ENCODE measurements at regions not wholly inside any gene's neighbourhood (a gene's known extent, or its start where the extent isn't known, plus 50 kb on each side); places are given as distances from the start of the nearest gene placed in this dataset.

GRCh38 chr21:28703861-28704260 is 288.8 kb downstream of the LTN1 start:
- Mint-ChIP-seq H3K9me3 (ENCODE audit: unreplicated experiment) (peaks cover 20% of the 10 kb centered on the region), H3K36me3 (ENCODE audit: insufficient read depth, unreplicated experiment) (no peaks in the 10 kb centered on the region), H3K27me3 (ENCODE audit: insufficient read depth, unreplicated experiment) (no peaks in the 10 kb centered on the region), H3K4me3 (ENCODE audit: unreplicated experiment) (no peak overlapping the region), H3K27ac (ENCODE audit: unreplicated experiment) (no peak overlapping the region), H3K4me1 (ENCODE audit: low read depth, unreplicated experiment) (no peaks in the 10 kb centered on the region)
- no peaks in the 10 kb centered on the region; the same call in 1 of the 2 replicates for H3K9me3 ChIP-seq
- intact Hi-C loops (cut with micrococcal nuclease; ENCODE audit: unreplicated experiment), result no loop called here
- CTCF ChIA-PET, result no interaction called here
- no peak for DNase-seq
- POLR2A ChIA-PET, result no interaction called here
- H3K4me1 ChIP-seq, result no peaks in the 10 kb centered on the region
- no peak overlapping the region for H3K4me3 ChIP-seq (ENCODE audit: low read depth, low read length)
- TF ChIP-seq CTCF (IDR thresholded peaks at IDR 0.05; ENCODE audit: insufficient read depth in 1 of 2, low read depth in 1 of 2, low read length in 1 of 2, severe bottlenecking in 1 of 2, unreplicated experiment in 1 of 2), result no peak
- H3K36me3 ChIP-seq (ENCODE audit: control insufficient read depth, insufficient read depth, low read length), result no peaks in the 10 kb centered on the region
- no TSS peak for BruUV-seq (replicated peaks)
- no peaks in the 10 kb centered on the region for H3K27me3 ChIP-seq (replicated peaks; ENCODE audit: control insufficient read depth, insufficient read depth, low read length)

GRCh38 chr21:28699596-28700259 is 292.9 kb downstream of the LTN1 start:
- Mint-ChIP-seq H3K36me3 (ENCODE audit: insufficient read depth, unreplicated experiment) (no peaks in the 10 kb centered on the region), H3K27me3 (ENCODE audit: insufficient read depth, unreplicated experiment) (no peaks in the 10 kb centered on the region), H3K4me3 (ENCODE audit: unreplicated experiment) (no peak overlapping the region), H3K4me1 (ENCODE audit: low read depth, unreplicated experiment) (no peaks in the 10 kb centered on the region), H3K9me3 (ENCODE audit: unreplicated experiment) (peaks cover 20% of the 10 kb centered on the region), H3K27ac (ENCODE audit: unreplicated experiment) (no peak overlapping the region)
- no peaks in the 10 kb centered on the region for H3K36me3 ChIP-seq (ENCODE audit: control insufficient read depth, insufficient read depth, low read length)
- H3K4me1 ChIP-seq, result no peaks in the 10 kb centered on the region
- no peaks in the 10 kb centered on the region for H3K27me3 ChIP-seq (replicated peaks; ENCODE audit: control insufficient read depth, insufficient read depth, low read length)
- POLR2A ChIA-PET, result no interaction called here
- intact Hi-C loops (cut with micrococcal nuclease; ENCODE audit: unreplicated experiment), result no loop called here
- CTCF ChIA-PET, result no interaction called here
- DNase-seq, result no peak
- H3K4me3 ChIP-seq (ENCODE audit: low read depth, low read length), result no peak overlapping the region
- TF ChIP-seq CTCF (IDR thresholded peaks at IDR 0.05; ENCODE audit: insufficient read depth in 1 of 2, low read depth in 1 of 2, low read length in 1 of 2, severe bottlenecking in 1 of 2, unreplicated experiment in 1 of 2), result no peak
- no peaks in the 10 kb centered on the region; the same call in 1 of the 2 replicates for H3K9me3 ChIP-seq
- BruUV-seq (replicated peaks), result no TSS peak

GRCh38 chr21:28699186-28699585 is 293.5 kb downstream of the LTN1 start:
- no peak for DNase-seq
- Histone ChIP-seq H3K27me3 (replicated peaks; ENCODE audit: control insufficient read depth, insufficient read depth, low read length) (no peaks in the 10 kb centered on the region), H3K4me3 (ENCODE audit: low read depth, low read length) (no peak overlapping the region), H3K9me3 (no peaks in the 10 kb centered on the region; the same call in 1 of the 2 replicates), H3K36me3 (ENCODE audit: control insufficient read depth, insufficient read depth, low read length) (no peaks in the 10 kb centered on the region), H3K4me1 (no peaks in the 10 kb centered on the region)
- Mint-ChIP-seq H3K4me1 (ENCODE audit: low read depth, unreplicated experiment) (no peaks in the 10 kb centered on the region), H3K4me3 (ENCODE audit: unreplicated experiment) (no peak overlapping the region), H3K36me3 (ENCODE audit: insufficient read depth, unreplicated experiment) (no peaks in the 10 kb centered on the region), H3K27me3 (ENCODE audit: insufficient read depth, unreplicated experiment) (no peaks in the 10 kb centered on the region), H3K27ac (ENCODE audit: unreplicated experiment) (no peak overlapping the region), H3K9me3 (ENCODE audit: unreplicated experiment) (peaks cover 20% of the 10 kb centered on the region)
- ChIA-PET POLR2A (no interaction called here), CTCF (no interaction called here)
- intact Hi-C loops (cut with micrococcal nuclease; ENCODE audit: unreplicated experiment), result no loop called here
- TF ChIP-seq CTCF (IDR thresholded peaks at IDR 0.05; ENCODE audit: insufficient read depth in 1 of 2, low read depth in 1 of 2, low read length in 1 of 2, severe bottlenecking in 1 of 2, unreplicated experiment in 1 of 2), result no peak
- BruUV-seq (replicated peaks), result no TSS peak

Measured in Caco-2 (cell line).